H9 (cell line): ENCODE measurements at regions not wholly inside any gene's neighbourhood (a gene's known extent, or its start where the extent isn't known, plus 50 kb on each side); places are given as distances from the start of the nearest gene placed in this dataset.

Source experiments
- DNase-seq: peaks from one replicate; pipeline ENCODE4 v3.0.0-alpha.2; 2017
- H2AFZ ChIP-seq: one replicate; pipeline ENCODE4 v1.6.1; 2013; ENCODE audit warnings: mild to moderate bottlenecking, low read length, control low read depth, moderate library complexity
- H2AK5ac ChIP-seq: 2 replicates; pipeline ENCODE4 v1.6.1; 2013; ENCODE audit warnings: low read length, control low read depth, mixed read lengths; ENCODE audit not compliant: insufficient read length
- H2BK120ac ChIP-seq: one replicate; pipeline ENCODE4 v1.6.1; 2013; ENCODE audit warnings: low read depth, mild to moderate bottlenecking, low read length, control low read depth, inconsistent platforms; ENCODE audit not compliant: poor library complexity, severe bottlenecking
- H2BK12ac ChIP-seq: 2 replicates; pipeline ENCODE4 v1.6.1; 2013; ENCODE audit warnings: low read length, control low read depth, mixed read lengths, low read depth; ENCODE audit not compliant: insufficient read length
- H2BK15ac ChIP-seq: 2 replicates; pipeline ENCODE4 v1.6.1; 2013; ENCODE audit warnings: low read depth, low read length, control low read depth
- H2BK20ac ChIP-seq: one replicate; pipeline ENCODE4 v1.6.1; 2013; ENCODE audit warnings: low read depth, mild to moderate bottlenecking, low read length, control low read depth, inconsistent platforms; ENCODE audit not compliant: poor library complexity, severe bottlenecking
- H2BK5ac ChIP-seq: 2 replicates; pipeline ENCODE4 v1.6.1; 2013; ENCODE audit warnings: low read length, control low read depth, mixed read lengths; ENCODE audit not compliant: insufficient read length
- H3K14ac ChIP-seq: 2 replicates; pipeline ENCODE4 v1.6.1; 2013; ENCODE audit warnings: low read length, control low read depth; ENCODE audit not compliant: insufficient read depth
- H3K18ac ChIP-seq: 2 replicates; pipeline ENCODE4 v1.6.1; 2013; ENCODE audit warnings: low read depth, mild to moderate bottlenecking, mixed read lengths, low read length, control low read depth; ENCODE audit not compliant: insufficient read length
- H3K23ac ChIP-seq: 2 replicates; pipeline ENCODE4 v1.6.1; 2013; ENCODE audit warnings: low read length, control low read depth, mixed read lengths, low read depth; ENCODE audit not compliant: insufficient read length
- H3K23me2 ChIP-seq: 2 replicates; pipeline ENCODE4 v1.6.1; 2013; ENCODE audit warnings: low read depth, mild to moderate bottlenecking, mixed read lengths, low read length, control low read depth; ENCODE audit not compliant: insufficient read length, poor library complexity, severe bottlenecking
- H3K27ac ChIP-seq: 2 replicates; pipeline ENCODE4 v1.5.1; 2013; ENCODE audit warnings: low read length, control low read depth, mixed read lengths, low read depth; ENCODE audit not compliant: insufficient read length
- H3K27me3 ChIP-seq: 2 replicates; pipeline ENCODE4 v1.6.1; 2013; ENCODE audit warnings: low read length, control low read depth, inconsistent platforms; ENCODE audit not compliant: insufficient read depth
- H3K4ac ChIP-seq: 2 replicates; pipeline ENCODE4 v1.6.1; 2013; ENCODE audit warnings: low read depth, mild to moderate bottlenecking, control low read depth, inconsistent platforms, low read length, moderate library complexity
- H3K4me1 ChIP-seq: 2 replicates; pipeline ENCODE4 v1.6.1; 2013; ENCODE audit warnings: low read length, control low read depth, inconsistent platforms; ENCODE audit not compliant: insufficient read depth
- H3K4me2 ChIP-seq: 2 replicates; pipeline ENCODE4 v1.6.1; 2013; ENCODE audit warnings: low read length, control low read depth, mixed read lengths; ENCODE audit not compliant: insufficient read length, insufficient read depth
- H3K56ac ChIP-seq: 2 replicates; pipeline ENCODE4 v1.6.1; 2013; ENCODE audit warnings: low read depth, mild to moderate bottlenecking, mixed read lengths, low read length, control low read depth; ENCODE audit not compliant: insufficient read length
- H3K79me1 ChIP-seq: 2 replicates; pipeline ENCODE4 v1.6.1; 2013; ENCODE audit warnings: low read depth, mild to moderate bottlenecking, moderate library complexity, low read length, control low read depth, inconsistent platforms; ENCODE audit not compliant: insufficient read depth, poor library complexity, severe bottlenecking
- H3K79me2 ChIP-seq: 2 replicates; pipeline ENCODE4 v1.6.1; 2013; ENCODE audit warnings: low read length, control low read depth, inconsistent platforms; ENCODE audit not compliant: insufficient read depth
- H3K9ac ChIP-seq: 2 replicates; pipeline ENCODE4 v1.6.1; 2013; ENCODE audit warnings: low read length, control low read depth, mixed read lengths; ENCODE audit not compliant: insufficient read length; ENCODE audit errors: extremely low read depth
- H3K9me3 ChIP-seq: one replicate; pipeline ENCODE4 v1.6.1; 2013; ENCODE audit warnings: low read depth, low read length, inconsistent platforms; ENCODE audit not compliant: control insufficient read depth
- H3T11ph ChIP-seq: one replicate; pipeline ENCODE4 v1.6.1; 2013; ENCODE audit warnings: mild to moderate bottlenecking, low read length, control low read depth, inconsistent platforms
- H4K20me1 ChIP-seq: one replicate; pipeline ENCODE4 v1.6.1; 2013; ENCODE audit not compliant: control insufficient read depth, insufficient read length, insufficient read depth
- H4K5ac ChIP-seq: 2 replicates; pipeline ENCODE4 v1.6.1; 2013; ENCODE audit warnings: low read depth, mild to moderate bottlenecking, mixed read lengths, low read length, control low read depth; ENCODE audit not compliant: insufficient read length
- H4K8ac ChIP-seq: replicated peaks from 2 replicates; pipeline ENCODE4 v1.6.1; 2013; ENCODE audit warnings: low read length, control low read depth, mixed read lengths, low read depth; ENCODE audit not compliant: insufficient read length
- H4K91ac ChIP-seq: 2 replicates; pipeline ENCODE4 v1.6.1; 2013; ENCODE audit warnings: low read depth, mild to moderate bottlenecking, moderate library complexity, mixed read lengths, low read length, control low read depth; ENCODE audit not compliant: insufficient read length
- H3K27ac Mint-ChIP-seq, 3 experiments: 2 replicates in 2 of 3; 3 replicates in 1 of 3; pipeline ENCODE4 v1.8.0; 2020 to 2021; ENCODE audit warnings: mixed read lengths in 3 of 3, mild to moderate bottlenecking in 1 of 3, moderate library complexity in 1 of 3
- H3K27me3 Mint-ChIP-seq: 2 replicates; pipeline ENCODE4 v1.8.0; 2021; ENCODE audit warnings: low read depth, mild to moderate bottlenecking, moderate library complexity, mixed read lengths
- H3K36me3 Mint-ChIP-seq, 3 experiments: 2 replicates in 2 of 3; 3 replicates in 1 of 3; pipeline ENCODE4 v1.8.0; 2020 to 2021; ENCODE audit warnings: low read depth in 3 of 3, mixed read lengths in 3 of 3; ENCODE audit not compliant: insufficient read depth in 1 of 3
- H3K4me1 Mint-ChIP-seq, 2 experiments: 2 replicates each; pipeline ENCODE4 v1.8.0; 2020; ENCODE audit warnings: mixed read lengths in 2 of 2
- H3K4me3 Mint-ChIP-seq, 2 experiments: 2 replicates in 1 of 2; 3 replicates in 1 of 2; pipeline ENCODE4 v1.8.0; 2020 to 2021; ENCODE audit warnings: mild to moderate bottlenecking in 2 of 2, mixed read lengths in 2 of 2, moderate library complexity in 1 of 2
- H3K9me3 Mint-ChIP-seq, 2 experiments: 2 replicates in 1 of 2; 3 replicates in 1 of 2; pipeline ENCODE4 v1.8.0; 2020; ENCODE audit warnings: mild to moderate bottlenecking in 2 of 2, mixed read lengths in 2 of 2, moderate library complexity in 1 of 2
- CTCF ChIP-seq: fragments of 200-600 bp; sonication (generic); conservative IDR thresholded peaks from 3 replicates; pipeline ENCODE4 v1.8.0; 2021; ENCODE audit warnings: antibody characterized with exemption, mild to moderate bottlenecking
- WGBS: extraction: QIAGEN DNeasy Blood & Tissue Kit; methylation state at CpG from one replicate; pipeline ENCODE4 v1.1.7; 2013; ENCODE audit warnings: missing lambda C conversion rate, low lambda C conversion rate, mixed read lengths; ENCODE audit not compliant: insufficient read length; ENCODE audit errors: extremely low coverage; 5-methylcytosine and 5-hydroxymethylcytosine counted together

GRCh38 chr3:6248528-6248927 lies 612.4 kb upstream of the GRM7 start:
- no peak for TF ChIP-seq CTCF
- Histone ChIP-seq H3K4ac (no peak overlapping the region), H3K56ac (no peak overlapping the region), H3K18ac (no peak overlapping the region), H3K14ac (no peak overlapping the region), H2BK20ac (no peak overlapping the region), H3K27me3 (no peaks in the 10 kb centered on the region), H4K20me1 (no peaks in the 10 kb centered on the region), H4K8ac (no peak overlapping the region), H3K23ac (no peak overlapping the region), H3K27ac (no peak overlapping the region), H2BK5ac (no peak overlapping the region), H2AFZ (no peak overlapping the region), H4K91ac (no peak overlapping the region), H2BK12ac (no peak overlapping the region), H3K23me2 (no peaks in the 10 kb centered on the region), H2BK15ac (no peak overlapping the region), H3K79me1 (no peaks in the 10 kb centered on the region), H3K9me3 (no peaks in the 10 kb centered on the region), H3K9ac (no peak overlapping the region), H3T11ph (no peak overlapping the region), H3K4me1 (no peaks in the 10 kb centered on the region), H3K4me2 (no peak overlapping the region), H2AK5ac (no peak overlapping the region), H2BK120ac (no peak overlapping the region), H4K5ac (no peak overlapping the region), H3K79me2 (no peaks in the 10 kb centered on the region)
- Mint-ChIP-seq H3K4me3 (no peak overlapping the region), H3K4me1 (peaks cover 0 to 4% of the 10 kb centered on the region in 2 experiments; a peak in 1 of 4 replicates), H3K27ac (no peak overlapping the region), H3K36me3 (no peaks in the 10 kb centered on the region), H3K9me3 (no peaks in the 10 kb centered on the region), H3K27me3 (no peaks in the 10 kb centered on the region)
- WGBS: no CpG with 5 or more reads among the region's 2 CpGs
- no peak for DNase-seq
